GM12878 (cell line): ENCODE measurements at regions not wholly inside any gene's neighbourhood (a gene's known extent, or its start where the extent isn't known, plus 50 kb on each side); places are given as distances from the start of the nearest gene placed in this dataset.

Source experiments
- ATAC-seq: fragments of 200-7000 bp; cut with Tn5 transposase; 3 replicates; pipeline ENCODE4 v1.9.1; 2020; ENCODE audit warnings: mild to moderate bottlenecking, moderate library complexity
- BruUV-seq: library from RNA; stranded (reverse); fragments of 400-500 nt; replicated peaks from 2 replicates; lab custom pipeline; 2021; lab: Mats Ljungman, UMichigan
- CTCF ChIA-PET: fragments of 300-600 bp; sonication (Branson Sonifier 250); formaldehyde crosslinking; extraction: SDS; loops from one replicate; lab custom pipeline; 2021; ENCODE audit warnings: inconsistent platforms; lab: Yijun Ruan, JAX
- POLR2A ChIA-PET: fragments of 350-600 bp; formaldehyde crosslinking; extraction: SDS; loops from one replicate; lab custom pipeline; 2021; ENCODE audit warnings: inconsistent platforms; lab: Charles Lee
- RAD21 ChIA-PET: fragments of 300-600 bp; sonication (Branson Sonifier 250); formaldehyde crosslinking; loops from one replicate; lab custom pipeline; 2023; ENCODE audit warnings: antibody characterized with exemption; ENCODE audit not compliant: unreplicated experiment; lab: Charles Lee
- SMC1A ChIA-PET: fragments of 300-600 bp; sonication (Branson Sonifier 250); formaldehyde crosslinking; loops from one replicate; lab custom pipeline; 2023; ENCODE audit not compliant: unreplicated experiment, uncharacterized antibody; lab: Charles Lee
- DNase-seq: peaks from one replicate; pipeline ENCODE4 v3.0.0-alpha.2; 2011; ENCODE audit warnings: low read depth, low spot score
- FAIRE-seq: peaks from 3 replicates; lab custom pipeline; 2011; peaks lifted over from hg19 to GRCh38; lab: Jason Lieb, UNC
- H2AFZ ChIP-seq: 2 replicates; pipeline ENCODE4 v1.6.0; 2011; ENCODE audit warnings: low read depth, low read length, control low read depth; ENCODE audit not compliant: control insufficient read depth
- H3K27ac ChIP-seq: 2 replicates; pipeline ENCODE4 v1.5.1; 2011; ENCODE audit warnings: control low read depth; ENCODE audit not compliant: control insufficient read depth, insufficient read depth
- H3K27me3 ChIP-seq, 2 experiments: replicated peaks in 1 of 2; 2 replicates each; pipeline versions ENCODE4 v1.6.0 to v1.6.1; 2011; ENCODE audit warnings: low read length in 1 of 2; ENCODE audit not compliant: control insufficient read depth in 2 of 2, insufficient read depth in 2 of 2
- H3K36me3 ChIP-seq, 2 experiments: 2 replicates each; pipeline ENCODE4 v1.5.1; 2011; ENCODE audit warnings: low read length in 1 of 2; ENCODE audit not compliant: control insufficient read depth in 2 of 2, insufficient read depth in 2 of 2
- H3K4me1 ChIP-seq: 2 replicates; pipeline ENCODE4 v1.6.1; 2011; ENCODE audit warnings: mild to moderate bottlenecking, low read length, moderate library complexity, mixed read lengths; ENCODE audit not compliant: control insufficient read depth, insufficient read depth
- H3K4me2 ChIP-seq: 2 replicates; pipeline ENCODE4 v1.6.0; 2011; ENCODE audit warnings: control low read depth; ENCODE audit not compliant: control insufficient read depth, insufficient read depth
- H3K4me3 ChIP-seq: fragments of 200-600 bp; sonication (generic); 2 replicates; pipeline ENCODE4 v1.5.1; 2016
- H3K79me2 ChIP-seq: 2 replicates; pipeline ENCODE4 v1.6.0; 2011; ENCODE audit warnings: low read length; ENCODE audit not compliant: control insufficient read depth, insufficient read depth
- H3K9ac ChIP-seq: 2 replicates; pipeline ENCODE4 v1.8.0; 2011; ENCODE audit warnings: low read length, control low read depth, mixed read lengths; ENCODE audit not compliant: control insufficient read depth, insufficient read depth
- H3K9me3 ChIP-seq: replicated peaks from 3 replicates; pipeline ENCODE4 v1.5.1; 2011; ENCODE audit warnings: mild to moderate bottlenecking, low read length; ENCODE audit not compliant: control insufficient read depth, insufficient read depth
- H4K20me1 ChIP-seq: 2 replicates; pipeline ENCODE4 v1.6.0; 2011; ENCODE audit not compliant: control insufficient read depth, insufficient read depth
- BCLAF1 ChIP-seq: fragments of 450-650 bp; IDR thresholded peaks from 2 replicates; pipeline ENCODE4 v1.6.1; 2017; ENCODE audit warnings: antibody characterized with exemption, mild to moderate bottlenecking, moderate library complexity
- BHLHE40 ChIP-seq, 2 experiments: fragments of 450-650 bp in 1 of 2; IDR thresholded peaks; 2 replicates each; pipeline ENCODE4 v1.6.1; 2011 to 2017; ENCODE audit warnings: low read depth in 2 of 2, borderline replicate concordance in 1 of 2, improper control_type of control experiment in 1 of 2, low read length in 1 of 2, mild to moderate bottlenecking in 1 of 2
- CEBPB ChIP-seq, 2 experiments: fragments of 150-350 bp in 1 of 2; IDR thresholded peaks; 2 replicates each; pipeline ENCODE4 v1.6.1; 2012 to 2014; ENCODE audit warnings: low read depth in 2 of 2, low read length in 2 of 2, borderline replicate concordance in 1 of 2, inconsistent platforms in 1 of 2
- E2F8 ChIP-seq: fragments of 450-650 bp; IDR thresholded peaks from 2 replicates; pipeline ENCODE4 v1.6.1; 2018; ENCODE audit warnings: mild to moderate bottlenecking, low read depth, moderate library complexity; ENCODE audit not compliant: partially characterized antibody
- ETV6 ChIP-seq, 2 experiments: fragments of 450-650 bp in 1 of 2; IDR thresholded peaks in 1 of 2; conservative IDR thresholded peaks in 1 of 2; 2 replicates each; pipeline ENCODE4 v1.6.1; 2014; ENCODE audit warnings: antibody characterized with exemption in 1 of 2, borderline replicate concordance in 1 of 2, low read depth in 1 of 2, mild to moderate bottlenecking in 1 of 2, moderate library complexity in 1 of 2
- HDAC2 ChIP-seq: fragments of 200-600 bp; sonication (generic); IDR thresholded peaks from 2 replicates; pipeline ENCODE4 v1.6.1; 2017
- IRF4 ChIP-seq: IDR thresholded peaks from 2 replicates; pipeline ENCODE4 v1.6.1; 2011; ENCODE audit warnings: low read depth, low read length
- NBN ChIP-seq: fragments of 450-650 bp; IDR thresholded peaks from 2 replicates; pipeline ENCODE4 v1.6.1; 2016
- POLR2AphosphoS2 ChIP-seq: IDR thresholded peaks from 2 replicates; pipeline ENCODE4 v1.6.1; 2011; ENCODE audit warnings: low read depth, mild to moderate bottlenecking, low read length, improper control_type of control experiment, moderate library complexity
- POLR2AphosphoS5 ChIP-seq: IDR thresholded peaks from 2 replicates; pipeline ENCODE4 v1.6.1; 2011; ENCODE audit warnings: mild to moderate bottlenecking, low read length, inconsistent platforms
- WGBS: methylation state at CpG from one replicate; pipeline ENCODE4 v1.1.6; 2016; ENCODE audit warnings: low lambda C conversion rate; ENCODE audit not compliant: insufficient replicate concordance, insufficient coverage; ENCODE audit errors: missing lambda C conversion rate; 5-methylcytosine and 5-hydroxymethylcytosine counted together
- in situ Hi-C: fragments of 300-500 bp; cut with MboI; formaldehyde crosslinking; loops from 9 replicates; pipeline ENCODE4 v1.14.3; 2018; ENCODE audit warnings: mixed read lengths
- intact Hi-C: fragments of 100-400 bp; cut with micrococcal nuclease; formaldehyde crosslinking; loops from one replicate; pipeline ENCODE4 v1.14.2; 2022; ENCODE audit not compliant: unreplicated experiment

GRCh38 chr7:53422291-53422690, 386.9 kb downstream of the POM121L12 start:
- Histone ChIP-seq H3K79me2 (no peaks in the 10 kb centered on the region), H3K4me1 (no peaks in the 10 kb centered on the region), H3K9me3 (no peaks in the 10 kb centered on the region), H3K27me3 (no peaks in the 10 kb centered on the region), H3K9ac (no peak overlapping the region), H3K4me3 (no peak overlapping the region), H3K36me3 (no peaks in the 10 kb centered on the region), H3K27ac (no peak overlapping the region), H4K20me1 (no peaks in the 10 kb centered on the region), H2AFZ (no peak overlapping the region), H3K4me2 (no peak overlapping the region)
- BruUV-seq, result no TSS peak
- no peak for FAIRE-seq
- ChIA-PET POLR2A (no interaction called here), SMC1A (no interaction called here), RAD21 (no interaction called here), CTCF (no interaction called here)
- DNase-seq, result no peak
- no peak for ATAC-seq
- in situ Hi-C loops (no loop called here), intact Hi-C loops (no loop called here)
- WGBS, result 2% methylated on average over 5 of the region's 5 CpGs
- TF ChIP-seq HDAC2 (no peak), POLR2AphosphoS2 (no peak)

GRCh38 chr7:53426145-53426750, 390.8 kb downstream of the POM121L12 start:
- FAIRE-seq, result no peak
- intact Hi-C loops (no loop called here), in situ Hi-C loops (no loop called here)
- Histone ChIP-seq H3K27me3 (no peaks in the 10 kb centered on the region), H3K9ac (no peak overlapping the region), H3K79me2 (no peaks in the 10 kb centered on the region), H2AFZ (no peak overlapping the region), H3K4me3 (no peak overlapping the region), H3K9me3 (no peaks in the 10 kb centered on the region), H3K4me2 (no peak overlapping the region), H3K4me1 (no peaks in the 10 kb centered on the region), H4K20me1 (no peaks in the 10 kb centered on the region), H3K36me3 (no peaks in the 10 kb centered on the region), H3K27ac (no peak overlapping the region)
- ChIA-PET CTCF (no interaction called here), RAD21 (no interaction called here), POLR2A (no interaction called here), SMC1A (no interaction called here)
- 28% methylated on average over 6 of the region's 6 CpGs for WGBS
- ATAC-seq, result no peak
- BruUV-seq, result no TSS peak
- DNase-seq, result no peak
- TF ChIP-seq POLR2AphosphoS5 (no peak), IRF4 (no peak), BCLAF1 (no peak), BHLHE40 (IDR thresholded peaks at IDR 0.05; ENCODE audit: borderline replicate concordance in 1 of 2, low read depth in 2 of 2, low read length in 1 of 2) (no peak), CEBPB (IDR thresholded peaks at IDR 0.05; ENCODE audit: borderline replicate concordance in 1 of 2, low read depth in 2 of 2, low read length in 2 of 2) (no peak), NBN (no peak), ETV6 (conservative IDR thresholded peaks at IDR 0.05 in 1 of 2, IDR thresholded peaks at IDR 0.05 in 1 of 2; ENCODE audit: borderline replicate concordance in 1 of 2, low read depth in 1 of 2) (no peak), E2F8 (no peak)
